ENCODE measurements at regions not wholly inside any gene's neighbourhood (a gene's known extent, or its start where the extent isn't known, plus 50 kb on each side); places are given as distances from the start of the nearest gene placed in this dataset.
A peak's percentile ranks its signal among the peaks of the same experiment; 100 is the strongest.

- no peak overlapping the region for H3K4me3 ChIP-seq (replicated peaks; ENCODE audit: low read depth, low read length)
- no peak for TF ChIP-seq CTCF (IDR thresholded peaks at IDR 0.05; ENCODE audit: low read length, missing control alignments)
- no peak for DNase-seq (ENCODE audit: low read depth)
These were observed 485.4 kb upstream of the CCDC196 start for GRCh38 chr14:66000766-66001165.

- no peak for DNase-seq (ENCODE audit: low read depth)
- H3K4me3 ChIP-seq (replicated peaks; ENCODE audit: low read depth, low read length), result no peak overlapping the region
- TF ChIP-seq CTCF (IDR thresholded peaks at IDR 0.05; ENCODE audit: low read length, missing control alignments), result no peak
These were observed 484.8 kb upstream of the CCDC196 start for GRCh38 chr14:66001356-66001755.

- no peak for DNase-seq (ENCODE audit: low read depth)
- TF ChIP-seq CTCF (IDR thresholded peaks at IDR 0.05; ENCODE audit: low read length, missing control alignments), result no peak
- H3K4me3 ChIP-seq (replicated peaks; ENCODE audit: low read depth, low read length), result no peak overlapping the region
These were observed 483.0 kb upstream of the CCDC196 start for GRCh38 chr14:66003082-66003730.

- TF ChIP-seq CTCF (IDR thresholded peaks at IDR 0.05; ENCODE audit: low read length, missing control alignments), result no peak
- H3K4me3 ChIP-seq (replicated peaks; ENCODE audit: low read depth, low read length), result no peak overlapping the region
- DNase-seq (ENCODE audit: low read depth), result no peak
These were observed 480.2 kb upstream of the CCDC196 start for GRCh38 chr14:66005900-66006434.

- H3K4me3 ChIP-seq (replicated peaks; ENCODE audit: low read depth, low read length), result no peak overlapping the region
- no peak for TF ChIP-seq CTCF (IDR thresholded peaks at IDR 0.05; ENCODE audit: low read length, missing control alignments)
- DNase-seq (ENCODE audit: low read depth), result no peak
These were observed 477.5 kb upstream of the CCDC196 start for GRCh38 chr14:66008631-66009030.

GRCh38 chr14:66009089-66009488 lies 477.1 kb upstream of the CCDC196 start:
- peak; percentile 97 for DNase-seq (ENCODE audit: low read depth)
- H3K4me3 ChIP-seq (replicated peaks; ENCODE audit: low read depth, low read length), result no peak overlapping the region
- TF ChIP-seq CTCF (IDR thresholded peaks at IDR 0.05; ENCODE audit: low read length, missing control alignments), result no peak

GRCh38 chr14:66010695-66011094 lies 475.5 kb upstream of the CCDC196 start:
- no peak for TF ChIP-seq CTCF (IDR thresholded peaks at IDR 0.05; ENCODE audit: low read length, missing control alignments)
- no peak for DNase-seq (ENCODE audit: low read depth)
- H3K4me3 ChIP-seq (replicated peaks; ENCODE audit: low read depth, low read length), result no peak overlapping the region
